GM12891 (cell line): ENCODE measurements at regions not wholly inside any gene's neighbourhood (a gene's known extent, or its start where the extent isn't known, plus 50 kb on each side); places are given as distances from the start of the nearest gene placed in this dataset.

Experiments
- POLR2A ChIP-seq: IDR thresholded peaks from 2 replicates; pipeline ENCODE4 v1.6.1; 2011; ENCODE audit warnings: low read depth, low read length, control low read depth
- POLR2AphosphoS5 ChIP-seq: IDR thresholded peaks from 2 replicates; pipeline ENCODE4 v1.6.1; 2011; ENCODE audit warnings: low read depth, low read length, control low read depth
- TAF1 ChIP-seq: IDR thresholded peaks from 2 replicates; pipeline ENCODE4 v1.6.1; 2011; ENCODE audit warnings: low read depth, low read length, control low read depth

DNA sequence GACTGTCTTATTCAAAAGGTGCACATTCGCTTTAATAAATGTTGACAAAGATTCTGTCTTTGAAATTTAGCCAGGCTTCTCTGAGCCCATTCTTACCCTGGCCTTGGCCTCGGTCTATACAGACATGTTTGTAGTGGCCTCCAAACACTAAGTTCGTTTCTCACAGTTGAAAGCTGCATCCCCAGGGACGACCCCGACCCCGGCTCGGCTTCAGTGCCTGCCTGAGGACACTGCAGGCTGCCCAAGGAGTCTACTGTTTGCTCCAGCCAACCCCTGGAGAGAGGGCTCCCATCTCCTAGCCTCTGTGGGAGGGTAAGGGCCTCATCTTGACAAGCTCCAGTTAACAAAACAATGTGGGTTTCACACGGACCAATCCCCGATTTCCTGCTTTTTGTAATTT is 390.6 kb upstream of the ZFP42 start:
- no peak for TF ChIP-seq POLR2A
- TF ChIP-seq POLR2AphosphoS5, result no peak
- no peak for TF ChIP-seq TAF1
